Neural progenitor cell (in vitro differentiated cells): ENCODE measurements at regions not wholly inside any gene's neighbourhood (a gene's known extent, or its start where the extent isn't known, plus 50 kb on each side); places are given as distances from the start of the nearest gene placed in this dataset.

Experiments
- EZH2 ChIP-seq: fragments of 200-600 bp; sonication (generic); IDR thresholded peaks from 2 replicates; pipeline ENCODE4 v1.6.1; 2017; ENCODE audit warnings: antibody characterized with exemption, mild to moderate bottlenecking, moderate library complexity
- EZH2phosphoT487 ChIP-seq: fragments of 200-600 bp; sonication (generic); IDR thresholded peaks from 2 replicates; pipeline ENCODE4 v1.6.1; 2017; ENCODE audit warnings: antibody characterized with exemption
- TF ChIP-seq, protein P1 (sequence below): fragments of 200-600 bp; sonication (generic); IDR thresholded peaks from 2 replicates; pipeline ENCODE4 v1.5.1; 2017; ENCODE audit warnings: antibody characterized with exemption, mild to moderate bottlenecking

DNA sequence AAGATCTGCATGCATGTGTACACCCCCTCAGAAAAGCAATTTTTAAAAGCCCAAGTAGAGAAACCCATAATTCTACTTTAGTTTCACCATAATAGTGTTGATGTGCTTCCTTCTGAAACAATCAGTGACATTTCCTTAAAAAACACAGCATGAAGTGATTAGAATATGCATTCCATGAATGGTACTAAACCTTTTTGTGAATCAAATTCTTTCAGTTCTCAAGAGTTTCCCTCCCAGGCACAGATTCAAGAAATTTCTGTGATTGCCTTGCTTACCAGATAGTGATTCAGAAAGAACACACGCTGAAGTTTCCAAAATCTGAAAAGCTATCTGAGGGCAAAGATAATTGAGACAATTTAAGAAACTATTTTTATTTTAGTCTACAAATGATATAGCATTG lies 136.4 kb upstream of the ADGRL2 start:
- TF ChIP-seq, protein P1, sequence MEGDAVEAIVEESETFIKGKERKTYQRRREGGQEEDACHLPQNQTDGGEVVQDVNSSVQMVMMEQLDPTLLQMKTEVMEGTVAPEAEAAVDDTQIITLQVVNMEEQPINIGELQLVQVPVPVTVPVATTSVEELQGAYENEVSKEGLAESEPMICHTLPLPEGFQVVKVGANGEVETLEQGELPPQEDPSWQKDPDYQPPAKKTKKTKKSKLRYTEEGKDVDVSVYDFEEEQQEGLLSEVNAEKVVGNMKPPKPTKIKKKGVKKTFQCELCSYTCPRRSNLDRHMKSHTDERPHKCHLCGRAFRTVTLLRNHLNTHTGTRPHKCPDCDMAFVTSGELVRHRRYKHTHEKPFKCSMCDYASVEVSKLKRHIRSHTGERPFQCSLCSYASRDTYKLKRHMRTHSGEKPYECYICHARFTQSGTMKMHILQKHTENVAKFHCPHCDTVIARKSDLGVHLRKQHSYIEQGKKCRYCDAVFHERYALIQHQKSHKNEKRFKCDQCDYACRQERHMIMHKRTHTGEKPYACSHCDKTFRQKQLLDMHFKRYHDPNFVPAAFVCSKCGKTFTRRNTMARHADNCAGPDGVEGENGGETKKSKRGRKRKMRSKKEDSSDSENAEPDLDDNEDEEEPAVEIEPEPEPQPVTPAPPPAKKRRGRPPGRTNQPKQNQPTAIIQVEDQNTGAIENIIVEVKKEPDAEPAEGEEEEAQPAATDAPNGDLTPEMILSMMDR: no peak
- TF ChIP-seq EZH2 (no peak), EZH2phosphoT487 (no peak)
